GM23338 (cell line): ENCODE measurements at regions not wholly inside any gene's neighbourhood (a gene's known extent, or its start where the extent isn't known, plus 50 kb on each side); places are given as distances from the start of the nearest gene placed in this dataset.

Experiments
- ATAC-seq: fragments of 200-7000 bp; cut with Tn5 transposase; 3 replicates; pipeline ENCODE4 v1.9.1; 2020
- DNase-seq: peaks from one replicate; pipeline ENCODE4 v3.0.0-alpha.2; 2015; ENCODE audit warnings: low spot score
- H2AFZ ChIP-seq: fragments of 200-600 bp; sonication (generic); 2 replicates; pipeline ENCODE4 v1.8.0; 2016; ENCODE audit warnings: antibody characterized with exemption, mild to moderate bottlenecking, moderate library complexity
- H3F3A ChIP-seq: fragments of 200-600 bp; sonication (generic); replicated peaks from 2 replicates; pipeline ENCODE4 v1.8.0; 2017; ENCODE audit warnings: antibody characterized with exemption, mixed run types, low read depth
- H3K27ac ChIP-seq: fragments of 200-600 bp; sonication (generic); 2 replicates; pipeline ENCODE4 v1.6.1; 2016; ENCODE audit warnings: low read depth
- H3K27me3 ChIP-seq: fragments of 200-600 bp; sonication (generic); 2 replicates; pipeline ENCODE4 v1.8.0; 2016; ENCODE audit warnings: mild to moderate bottlenecking, mixed run types, moderate library complexity; ENCODE audit not compliant: insufficient read depth
- H3K36me3 ChIP-seq: fragments of 200-600 bp; sonication (generic); 2 replicates; pipeline ENCODE4 v1.8.0; 2016; ENCODE audit warnings: mild to moderate bottlenecking; ENCODE audit not compliant: insufficient read depth
- H3K4me1 ChIP-seq: fragments of 200-600 bp; sonication (generic); 2 replicates; pipeline ENCODE4 v1.8.0; 2016; ENCODE audit warnings: mild to moderate bottlenecking, moderate library complexity; ENCODE audit not compliant: insufficient read depth
- H3K4me2 ChIP-seq: fragments of 200-600 bp; sonication (generic); 2 replicates; pipeline ENCODE4 v1.7.1; 2017; ENCODE audit warnings: mixed run types
- H3K4me3 ChIP-seq: fragments of 200-600 bp; sonication (generic); 2 replicates; pipeline ENCODE4 v1.6.1; 2016; ENCODE audit warnings: mixed run types
- H3K79me2 ChIP-seq: fragments of 200-600 bp; sonication (generic); replicated peaks from 2 replicates; pipeline ENCODE4 v1.8.0; 2017; ENCODE audit warnings: mild to moderate bottlenecking; ENCODE audit not compliant: insufficient read depth
- H3K9me2 ChIP-seq: fragments of 200-600 bp; sonication (generic); 2 replicates; pipeline ENCODE4 v1.8.0; 2017; ENCODE audit not compliant: insufficient read depth
- H4K20me1 ChIP-seq: fragments of 200-600 bp; sonication (generic); replicated peaks from 2 replicates; pipeline ENCODE4 v1.8.0; 2017; ENCODE audit warnings: mild to moderate bottlenecking; ENCODE audit not compliant: insufficient read depth
- H3K27ac Mint-ChIP-seq: 2 replicates; pipeline ENCODE4 v1.8.0; 2020; ENCODE audit warnings: inconsistent platforms, mild to moderate bottlenecking, moderate library complexity, mixed read lengths
- H3K27me3 Mint-ChIP-seq: 3 replicates; pipeline ENCODE4 v1.8.0; 2022; ENCODE audit warnings: low read depth, mild to moderate bottlenecking, moderate library complexity, mixed read lengths, inconsistent platforms; ENCODE audit not compliant: insufficient read depth, poor library complexity
- H3K36me3 Mint-ChIP-seq: 3 replicates; pipeline ENCODE4 v1.8.0; 2021; ENCODE audit warnings: low read depth, mild to moderate bottlenecking, inconsistent platforms, moderate library complexity, mixed read lengths
- H3K4me1 Mint-ChIP-seq: 3 replicates; pipeline ENCODE4 v1.8.0; 2020; ENCODE audit warnings: mild to moderate bottlenecking, inconsistent platforms, mixed read lengths
- H3K4me3 Mint-ChIP-seq: 3 replicates; pipeline ENCODE4 v1.8.0; 2021; ENCODE audit warnings: moderate library complexity, mild to moderate bottlenecking, inconsistent platforms, mixed read lengths
- H3K9me3 Mint-ChIP-seq: 3 replicates; pipeline ENCODE4 v1.8.0; 2020; ENCODE audit warnings: moderate library complexity, mild to moderate bottlenecking, inconsistent platforms, mixed read lengths
- CREB1 ChIP-seq: fragments of 250-450 bp; sonication (Bioruptor Pico); IDR thresholded peaks from 2 replicates; pipeline ENCODE4 v1.5.0; 2020; ENCODE audit warnings: low read depth, mild to moderate bottlenecking, moderate library complexity
- EZH2 ChIP-seq: fragments of 200-600 bp; sonication (generic); IDR thresholded peaks from one replicate; pipeline ENCODE4 v1.8.0; 2017; ENCODE audit warnings: antibody characterized with exemption, mild to moderate bottlenecking, low read depth; ENCODE audit not compliant: unreplicated experiment
- EZH2phosphoT487 ChIP-seq: fragments of 200-600 bp; sonication (generic); IDR thresholded peaks from one replicate; pipeline ENCODE4 v1.8.1; 2018; ENCODE audit warnings: antibody characterized with exemption; ENCODE audit not compliant: unreplicated experiment
- JUNB ChIP-seq: IDR thresholded peaks from one replicate; pipeline ENCODE4 v1.6.1; 2016; ENCODE audit warnings: antibody characterized with exemption; ENCODE audit not compliant: unreplicated experiment
- NANOG ChIP-seq: IDR thresholded peaks from 2 replicates; pipeline ENCODE4 v1.6.1; 2016; ENCODE audit warnings: antibody characterized with exemption, borderline replicate concordance
- STAT1 ChIP-seq: IDR thresholded peaks from one replicate; pipeline ENCODE4 v1.6.1; 2016; ENCODE audit warnings: antibody characterized with exemption; ENCODE audit not compliant: unreplicated experiment
- ZNF114 ChIP-seq: fragments of 250-450 bp; sonication (Bioruptor Pico); IDR thresholded peaks from 2 replicates; pipeline ENCODE4 v1.5.0; 2020; ENCODE audit warnings: mild to moderate bottlenecking, moderate library complexity
- TF ChIP-seq, protein P1 (sequence below): fragments of 250-450 bp; sonication (Bioruptor Pico); IDR thresholded peaks from 2 replicates; pipeline ENCODE4 v1.5.0; 2020; ENCODE audit warnings: mild to moderate bottlenecking, moderate library complexity
- TF ChIP-seq, protein P2 (sequence below): IDR thresholded peaks from one replicate; pipeline ENCODE4 v1.6.1; 2018; ENCODE audit warnings: antibody characterized with exemption; ENCODE audit not compliant: unreplicated experiment

DNA sequence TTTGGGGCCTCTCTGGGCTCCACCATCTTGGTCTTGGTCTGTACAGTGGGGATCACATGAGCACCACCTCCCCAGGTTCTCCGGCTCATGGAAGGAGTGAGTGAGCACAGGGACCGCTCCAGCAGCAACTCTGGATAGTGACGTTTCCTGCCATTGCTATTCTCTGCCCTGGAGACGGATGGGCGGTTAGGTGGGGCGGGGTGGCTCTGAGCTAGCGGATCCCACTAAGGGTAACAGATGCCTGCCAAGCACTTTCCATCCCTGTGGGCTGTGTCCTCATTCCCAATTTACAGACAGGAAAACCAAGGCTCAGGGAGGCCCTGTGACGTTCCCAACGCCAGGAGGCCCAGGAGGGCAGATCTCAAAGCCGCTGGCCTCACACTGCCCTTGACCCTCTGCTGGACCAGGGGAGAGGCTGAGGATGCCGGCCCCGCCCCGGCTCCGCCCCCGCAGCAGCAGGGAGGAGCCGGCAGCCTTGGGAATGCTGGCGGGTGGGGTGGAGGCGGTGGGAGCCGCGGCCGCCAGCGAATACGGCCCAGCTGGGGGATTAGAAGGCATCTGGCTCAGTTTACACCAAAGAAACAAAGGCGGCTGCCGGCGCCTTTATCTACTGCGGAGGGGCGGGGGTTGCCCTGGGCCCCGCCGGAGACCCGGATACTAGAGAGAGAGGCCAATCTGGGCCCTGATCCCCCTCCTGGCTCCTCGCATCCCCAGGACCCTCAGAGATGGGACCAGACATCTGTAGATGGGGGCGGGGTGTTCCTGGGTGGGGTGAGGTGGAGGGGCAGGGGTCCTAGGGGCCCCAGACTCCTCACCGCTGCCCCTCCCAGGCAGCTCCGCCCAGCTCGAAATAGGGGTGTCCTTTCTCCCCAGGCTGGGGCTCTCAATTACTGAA is 122.3 kb upstream of the CIBAR2 start:
- peak overlapping the region; percentile 99 for H3K27ac ChIP-seq
- peaks cover 15% of the 10 kb centered on the region for H3F3A ChIP-seq
- H3K4me3 ChIP-seq: peak overlapping the region; percentile 70
- TF ChIP-seq EZH2 (no peak), JUNB (no peak), CREB1 (peak; percentile 71)
- Mint-ChIP-seq H3K27ac (no peak overlapping the region), H3K9me3 (no peaks in the 10 kb centered on the region; the same call in 2 of the 3 replicates), H3K27me3 (peaks cover 17% of the 10 kb centered on the region), H3K4me3 (peak overlapping the region; percentile 53), H3K36me3 (no peaks in the 10 kb centered on the region; the same call in 2 of the 3 replicates), H3K4me1 (peaks cover 35% of the 10 kb centered on the region)
- DNase-seq (peak; percentile 97), ATAC-seq (peak; percentile 72)
- H3K79me2 ChIP-seq: peaks cover 21% of the 10 kb centered on the region
- H3K27me3 ChIP-seq: no peaks in the 10 kb centered on the region
- peak overlapping the region; percentile 90 for H3K4me2 ChIP-seq
- peaks cover 28% of the 10 kb centered on the region for H3K4me1 ChIP-seq
- no peaks in the 10 kb centered on the region for H3K9me2 ChIP-seq
- H4K20me1 ChIP-seq: no peaks in the 10 kb centered on the region; the same call in 1 of the 2 replicates
- H2AFZ ChIP-seq: no peak overlapping the region
- H3K36me3 ChIP-seq: no peaks in the 10 kb centered on the region

DNA sequence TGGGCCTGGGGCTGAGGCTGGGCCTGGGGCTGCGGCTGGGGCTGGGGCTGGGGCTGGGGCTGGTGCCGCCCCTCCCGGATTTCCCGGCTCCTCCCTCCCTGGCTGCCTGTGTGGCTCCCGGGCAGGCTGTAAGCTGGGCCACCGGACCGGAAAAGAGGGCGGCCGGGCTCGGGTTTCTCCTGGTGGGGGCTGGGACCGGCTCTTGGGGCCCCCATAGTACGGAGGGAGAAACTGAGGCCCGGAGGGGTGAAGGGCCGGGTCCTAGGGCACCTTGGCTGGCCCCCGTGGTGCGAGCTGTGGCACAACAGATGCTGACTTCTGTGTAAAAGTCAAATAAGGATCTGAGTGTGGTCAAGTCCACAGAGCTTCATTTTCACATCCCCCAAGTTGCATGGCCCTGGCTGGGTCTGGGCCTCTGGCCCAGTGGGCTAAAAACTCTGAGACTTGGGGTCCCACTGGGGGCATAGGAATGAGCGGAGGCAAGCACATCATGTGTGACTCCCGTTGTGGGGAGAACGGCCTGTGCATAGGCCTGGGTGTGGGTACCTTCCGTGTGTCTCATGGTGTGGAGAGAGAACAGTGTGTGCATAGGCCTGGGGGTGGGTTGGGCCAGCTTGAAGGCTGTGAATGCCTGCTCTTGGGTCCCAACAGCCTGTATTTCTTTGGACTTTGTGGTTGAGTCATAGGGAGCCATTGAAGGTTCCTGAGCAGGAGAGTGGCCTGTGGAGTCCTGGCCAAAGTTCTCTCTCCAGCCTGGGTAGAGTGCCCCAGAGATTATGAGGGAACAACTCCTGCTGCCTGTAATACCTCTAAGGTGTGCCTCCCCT is 123.9 kb upstream of the CIBAR2 start:
- no peak overlapping the region for H2AFZ ChIP-seq
- no peak for ATAC-seq
- H3K9me2 ChIP-seq: no peaks in the 10 kb centered on the region
- Mint-ChIP-seq H3K27ac (0 out of 2 replicates have a peak overlapping the region, but pooled peaks have one; percentile 31), H3K27me3 (peaks cover 16% of the 10 kb centered on the region), H3K4me1 (peaks cover 50% of the 10 kb centered on the region), H3K4me3 (peak overlapping the region; percentile 55), H3K9me3 (no peaks in the 10 kb centered on the region), H3K36me3 (no peaks in the 10 kb centered on the region; the same call in 2 of the 3 replicates)
- H3K4me3 ChIP-seq: peak overlapping the region; percentile 70
- peaks cover 32% of the 10 kb centered on the region for H3K4me1 ChIP-seq
- H3K27me3 ChIP-seq: no peaks in the 10 kb centered on the region
- H3K27ac ChIP-seq: peak overlapping the region; percentile 83; the same call in 1 of the 2 replicates
- peak overlapping the region; percentile 90 for H3K4me2 ChIP-seq
- peaks cover 17% of the 10 kb centered on the region; the same call in 1 of the 2 replicates for H3K79me2 ChIP-seq
- DNase-seq: no peak
- no peaks in the 10 kb centered on the region for H3K36me3 ChIP-seq
- H3F3A ChIP-seq: peaks cover 15% of the 10 kb centered on the region
- H4K20me1 ChIP-seq: no peaks in the 10 kb centered on the region
- TF ChIP-seq, protein P1, sequence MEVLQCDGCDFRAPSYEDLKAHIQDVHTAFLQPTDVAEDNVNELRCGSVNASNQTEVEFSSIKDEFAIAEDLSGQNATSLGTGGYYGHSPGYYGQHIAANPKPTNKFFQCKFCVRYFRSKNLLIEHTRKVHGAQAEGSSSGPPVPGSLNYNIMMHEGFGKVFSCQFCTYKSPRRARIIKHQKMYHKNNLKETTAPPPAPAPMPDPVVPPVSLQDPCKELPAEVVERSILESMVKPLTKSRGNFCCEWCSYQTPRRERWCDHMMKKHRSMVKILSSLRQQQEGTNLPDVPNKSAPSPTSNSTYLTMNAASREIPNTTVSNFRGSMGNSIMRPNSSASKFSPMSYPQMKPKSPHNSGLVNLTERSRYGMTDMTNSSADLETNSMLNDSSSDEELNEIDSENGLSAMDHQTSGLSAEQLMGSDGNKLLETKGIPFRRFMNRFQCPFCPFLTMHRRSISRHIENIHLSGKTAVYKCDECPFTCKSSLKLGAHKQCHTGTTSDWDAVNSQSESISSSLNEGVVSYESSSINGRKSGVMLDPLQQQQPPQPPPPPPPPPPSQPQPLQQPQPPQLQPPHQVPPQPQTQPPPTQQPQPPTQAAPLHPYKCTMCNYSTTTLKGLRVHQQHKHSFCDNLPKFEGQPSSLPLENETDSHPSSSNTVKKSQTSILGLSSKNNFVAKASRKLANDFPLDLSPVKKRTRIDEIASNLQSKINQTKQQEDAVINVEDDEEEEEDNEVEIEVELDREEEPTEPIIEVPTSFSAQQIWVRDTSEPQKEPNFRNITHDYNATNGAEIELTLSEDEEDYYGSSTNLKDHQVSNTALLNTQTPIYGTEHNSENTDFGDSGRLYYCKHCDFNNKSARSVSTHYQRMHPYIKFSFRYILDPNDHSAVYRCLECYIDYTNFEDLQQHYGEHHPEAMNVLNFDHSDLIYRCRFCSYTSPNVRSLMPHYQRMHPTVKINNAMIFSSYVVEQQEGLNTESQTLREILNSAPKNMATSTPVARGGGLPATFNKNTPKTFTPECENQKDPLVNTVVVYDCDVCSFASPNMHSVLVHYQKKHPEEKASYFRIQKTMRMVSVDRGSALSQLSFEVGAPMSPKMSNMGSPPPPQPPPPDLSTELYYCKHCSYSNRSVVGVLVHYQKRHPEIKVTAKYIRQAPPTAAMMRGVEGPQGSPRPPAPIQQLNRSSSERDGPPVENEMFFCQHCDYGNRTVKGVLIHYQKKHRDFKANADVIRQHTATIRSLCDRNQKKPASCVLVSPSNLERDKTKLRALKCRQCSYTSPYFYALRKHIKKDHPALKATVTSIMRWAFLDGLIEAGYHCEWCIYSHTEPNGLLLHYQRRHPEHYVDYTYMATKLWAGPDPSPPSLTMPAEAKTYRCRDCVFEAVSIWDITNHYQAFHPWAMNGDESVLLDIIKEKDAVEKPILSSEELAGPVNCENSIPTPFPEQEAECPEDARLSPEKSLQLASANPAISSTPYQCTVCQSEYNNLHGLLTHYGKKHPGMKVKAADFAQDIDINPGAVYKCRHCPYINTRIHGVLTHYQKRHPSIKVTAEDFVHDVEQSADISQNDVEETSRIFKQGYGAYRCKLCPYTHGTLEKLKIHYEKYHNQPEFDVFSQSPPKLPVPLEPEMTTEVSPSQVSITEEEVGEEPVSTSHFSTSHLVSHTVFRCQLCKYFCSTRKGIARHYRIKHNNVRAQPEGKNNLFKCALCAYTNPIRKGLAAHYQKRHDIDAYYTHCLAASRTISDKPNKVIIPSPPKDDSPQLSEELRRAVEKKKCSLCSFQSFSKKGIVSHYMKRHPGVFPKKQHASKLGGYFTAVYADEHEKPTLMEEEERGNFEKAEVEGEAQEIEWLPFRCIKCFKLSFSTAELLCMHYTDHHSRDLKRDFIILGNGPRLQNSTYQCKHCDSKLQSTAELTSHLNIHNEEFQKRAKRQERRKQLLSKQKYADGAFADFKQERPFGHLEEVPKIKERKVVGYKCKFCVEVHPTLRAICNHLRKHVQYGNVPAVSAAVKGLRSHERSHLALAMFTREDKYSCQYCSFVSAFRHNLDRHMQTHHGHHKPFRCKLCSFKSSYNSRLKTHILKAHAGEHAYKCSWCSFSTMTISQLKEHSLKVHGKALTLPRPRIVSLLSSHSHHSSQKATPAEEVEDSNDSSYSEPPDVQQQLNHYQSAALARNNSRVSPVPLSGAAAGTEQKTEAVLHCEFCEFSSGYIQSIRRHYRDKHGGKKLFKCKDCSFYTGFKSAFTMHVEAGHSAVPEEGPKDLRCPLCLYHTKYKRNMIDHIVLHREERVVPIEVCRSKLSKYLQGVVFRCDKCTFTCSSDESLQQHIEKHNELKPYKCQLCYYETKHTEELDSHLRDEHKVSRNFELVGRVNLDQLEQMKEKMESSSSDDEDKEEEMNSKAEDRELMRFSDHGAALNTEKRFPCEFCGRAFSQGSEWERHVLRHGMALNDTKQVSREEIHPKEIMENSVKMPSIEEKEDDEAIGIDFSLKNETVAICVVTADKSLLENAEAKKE: no peak
- TF ChIP-seq STAT1 (no peak), NANOG (no peak), ZNF114 (no peak), CREB1 (no peak), EZH2phosphoT487 (no peak), EZH2 (no peak)
- TF ChIP-seq, protein P2, sequence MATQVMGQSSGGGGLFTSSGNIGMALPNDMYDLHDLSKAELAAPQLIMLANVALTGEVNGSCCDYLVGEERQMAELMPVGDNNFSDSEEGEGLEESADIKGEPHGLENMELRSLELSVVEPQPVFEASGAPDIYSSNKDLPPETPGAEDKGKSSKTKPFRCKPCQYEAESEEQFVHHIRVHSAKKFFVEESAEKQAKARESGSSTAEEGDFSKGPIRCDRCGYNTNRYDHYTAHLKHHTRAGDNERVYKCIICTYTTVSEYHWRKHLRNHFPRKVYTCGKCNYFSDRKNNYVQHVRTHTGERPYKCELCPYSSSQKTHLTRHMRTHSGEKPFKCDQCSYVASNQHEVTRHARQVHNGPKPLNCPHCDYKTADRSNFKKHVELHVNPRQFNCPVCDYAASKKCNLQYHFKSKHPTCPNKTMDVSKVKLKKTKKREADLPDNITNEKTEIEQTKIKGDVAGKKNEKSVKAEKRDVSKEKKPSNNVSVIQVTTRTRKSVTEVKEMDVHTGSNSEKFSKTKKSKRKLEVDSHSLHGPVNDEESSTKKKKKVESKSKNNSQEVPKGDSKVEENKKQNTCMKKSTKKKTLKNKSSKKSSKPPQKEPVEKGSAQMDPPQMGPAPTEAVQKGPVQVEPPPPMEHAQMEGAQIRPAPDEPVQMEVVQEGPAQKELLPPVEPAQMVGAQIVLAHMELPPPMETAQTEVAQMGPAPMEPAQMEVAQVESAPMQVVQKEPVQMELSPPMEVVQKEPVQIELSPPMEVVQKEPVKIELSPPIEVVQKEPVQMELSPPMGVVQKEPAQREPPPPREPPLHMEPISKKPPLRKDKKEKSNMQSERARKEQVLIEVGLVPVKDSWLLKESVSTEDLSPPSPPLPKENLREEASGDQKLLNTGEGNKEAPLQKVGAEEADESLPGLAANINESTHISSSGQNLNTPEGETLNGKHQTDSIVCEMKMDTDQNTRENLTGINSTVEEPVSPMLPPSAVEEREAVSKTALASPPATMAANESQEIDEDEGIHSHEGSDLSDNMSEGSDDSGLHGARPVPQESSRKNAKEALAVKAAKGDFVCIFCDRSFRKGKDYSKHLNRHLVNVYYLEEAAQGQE: no peak
